Islet precursor cell (in vitro differentiated cells): ENCODE measurements at regions not wholly inside any gene's neighbourhood (a gene's known extent, or its start where the extent isn't known, plus 50 kb on each side); places are given as distances from the start of the nearest gene placed in this dataset.

Source experiments
- DNase-seq: peaks from one replicate; pipeline ENCODE4 v3.0.0-alpha.2; 2018

DNA sequence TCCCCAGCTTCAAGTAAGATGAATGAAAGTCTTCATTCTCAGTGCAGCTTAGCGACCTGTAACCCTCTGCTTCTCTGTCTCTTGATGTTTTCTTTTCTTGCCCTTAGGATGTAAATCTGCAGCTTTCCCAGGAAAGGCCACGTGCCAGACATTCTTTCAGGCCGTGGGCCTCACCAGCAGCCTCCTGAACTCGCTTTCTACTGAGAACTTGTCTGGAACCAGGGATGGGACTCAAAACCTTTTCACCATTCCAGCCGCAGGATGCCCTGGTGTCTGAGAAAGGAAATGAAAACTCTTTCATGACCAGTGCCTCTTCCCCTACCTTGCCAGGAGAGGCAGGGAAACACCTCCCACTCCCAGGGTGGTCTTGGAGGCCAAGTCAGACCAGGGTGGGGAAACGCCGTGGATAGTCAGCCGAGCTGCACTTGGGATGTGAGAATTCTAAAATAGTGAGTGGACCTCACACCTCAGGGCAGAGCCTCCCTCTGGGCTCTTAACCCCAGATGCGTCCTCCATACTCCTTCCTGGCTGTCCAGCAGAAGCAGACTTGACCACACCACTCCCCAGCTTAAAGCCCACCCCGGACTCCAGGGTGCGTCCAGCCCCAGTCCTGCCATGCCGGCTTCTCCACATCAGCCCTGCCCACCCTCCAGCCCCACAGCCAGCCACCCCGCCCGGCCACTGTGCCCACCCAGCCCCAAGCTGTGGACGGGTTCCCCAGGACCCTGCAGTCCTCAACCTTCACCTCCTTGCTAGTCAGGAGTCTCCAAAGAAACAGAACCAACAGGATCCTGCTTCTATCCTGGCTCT, 115.5 kb downstream of the TWIST2 start:
- DNase-seq = peak; percentile 86

DNA sequence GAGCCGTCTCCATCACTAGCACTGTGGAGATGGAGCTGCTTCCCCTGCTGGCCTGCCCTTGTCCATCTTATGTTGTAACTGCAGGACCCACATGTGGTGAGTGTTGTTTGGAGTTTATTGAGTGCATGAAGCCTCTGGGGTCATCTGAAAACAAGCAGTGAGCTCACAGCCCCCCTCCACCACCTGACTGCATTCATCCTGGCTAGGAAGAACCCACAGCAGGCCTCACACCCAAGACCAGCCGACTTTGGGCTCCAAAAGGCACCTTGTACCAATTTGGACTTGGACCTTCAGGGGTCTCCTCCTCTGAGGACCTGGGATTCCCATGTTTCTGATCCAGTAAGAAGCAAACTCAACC, 116.1 kb downstream of the TWIST2 start:
- no peak for DNase-seq

DNA sequence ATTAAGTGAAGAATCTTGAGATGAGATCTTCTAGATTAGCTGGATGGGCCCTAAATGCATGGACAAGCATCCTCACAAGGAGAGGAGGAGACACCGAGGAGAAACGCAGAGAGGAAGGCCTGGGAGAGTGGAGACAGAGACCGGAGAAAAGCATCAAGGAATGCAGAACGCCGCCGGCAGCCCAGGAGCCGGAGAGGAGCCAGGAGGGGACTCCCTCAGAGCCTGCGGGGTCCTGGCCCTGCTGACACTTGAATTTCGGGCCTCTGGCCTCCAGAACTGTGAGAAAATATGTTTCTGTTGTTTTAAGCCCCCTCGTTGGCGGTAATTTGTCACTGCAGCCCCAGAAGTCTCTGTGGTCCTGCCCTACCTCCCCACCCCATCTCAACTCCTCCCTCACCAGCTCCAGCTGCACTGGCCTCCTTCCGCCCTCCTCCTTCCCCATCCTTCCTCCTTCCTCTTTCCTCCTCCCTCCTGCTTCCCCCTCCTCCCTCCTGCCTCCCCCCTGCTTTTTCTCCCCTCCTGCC, 116.7 kb downstream of the TWIST2 start:
- DNase-seq = peak; percentile 29

DNA sequence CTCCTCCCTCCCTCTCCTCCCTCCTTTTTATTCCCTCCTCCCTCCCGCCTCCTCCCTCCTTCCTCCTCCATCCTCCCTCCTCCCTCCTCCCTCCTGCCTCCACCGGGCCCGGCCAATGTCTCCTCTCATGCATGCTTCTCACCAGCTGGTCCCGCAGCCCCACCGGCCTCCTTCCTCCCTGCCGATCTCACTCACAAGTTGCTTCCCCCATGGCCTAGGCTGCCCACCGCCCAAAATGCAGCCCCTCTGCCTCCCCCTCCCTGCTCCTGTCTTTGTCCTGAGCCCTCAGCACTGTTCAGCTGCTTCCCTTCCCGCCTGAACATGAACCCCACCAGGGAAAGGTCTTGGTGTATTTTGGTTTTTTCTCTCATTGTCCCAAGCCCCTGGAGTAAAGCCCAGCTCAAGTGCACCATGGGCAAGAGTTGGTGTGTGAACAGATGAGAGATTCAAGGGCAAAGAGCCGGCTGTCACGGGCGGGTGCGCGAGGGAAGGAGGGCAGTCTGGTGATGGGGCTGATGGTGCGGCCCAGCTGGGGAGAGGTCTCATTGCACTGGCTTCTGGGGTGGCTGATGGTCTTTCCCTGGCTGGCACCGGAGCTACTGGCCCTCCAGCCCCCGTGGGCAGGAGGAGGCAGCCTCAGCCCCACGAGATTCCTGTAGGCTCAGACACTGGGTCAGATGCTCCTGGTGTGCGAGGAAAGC, 117.6 kb downstream of the TWIST2 start:
- no peak for DNase-seq

DNA sequence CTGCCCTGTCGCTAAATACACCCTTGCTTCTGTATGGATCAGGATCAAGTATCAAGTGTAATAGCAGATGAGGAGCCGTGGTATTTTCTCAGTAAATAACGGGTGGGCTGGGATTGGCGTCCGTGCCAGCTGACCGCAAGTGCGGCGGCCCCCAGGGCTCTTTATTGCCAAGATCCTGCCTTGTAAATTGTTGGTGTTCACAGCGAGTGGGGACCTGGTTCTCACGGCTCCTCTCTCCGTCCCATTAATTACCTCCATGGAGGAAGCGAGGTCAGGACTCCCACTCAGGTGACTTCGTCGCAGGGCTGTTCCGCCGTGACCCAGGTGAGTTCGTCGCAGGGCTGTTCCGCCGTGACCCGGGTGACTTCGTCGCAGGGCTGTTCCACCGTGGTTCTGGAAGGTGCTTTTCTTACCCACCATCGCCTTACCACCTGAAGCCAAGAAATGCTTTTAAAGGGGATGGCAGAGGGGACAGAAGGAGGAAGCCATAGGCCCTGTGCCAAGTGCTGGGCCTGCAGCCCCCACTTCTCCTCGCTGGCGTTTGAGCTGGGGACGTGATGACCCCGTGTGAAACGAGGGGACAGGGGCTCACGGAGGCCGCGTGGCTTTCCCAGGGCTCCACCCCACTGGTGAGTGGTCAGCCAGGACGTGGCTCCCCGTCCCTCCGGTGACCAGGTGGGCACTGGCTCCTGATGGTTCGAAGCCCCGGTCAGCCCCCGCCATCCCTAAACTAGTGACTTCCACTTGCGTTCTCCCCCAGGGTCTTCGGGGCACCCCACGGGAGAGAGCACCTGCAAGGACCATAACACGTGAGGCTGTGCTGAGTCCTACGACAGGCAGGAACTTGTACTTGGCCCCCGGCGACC, 118.4 kb downstream of the TWIST2 start:
- DNase-seq = no peak

DNA sequence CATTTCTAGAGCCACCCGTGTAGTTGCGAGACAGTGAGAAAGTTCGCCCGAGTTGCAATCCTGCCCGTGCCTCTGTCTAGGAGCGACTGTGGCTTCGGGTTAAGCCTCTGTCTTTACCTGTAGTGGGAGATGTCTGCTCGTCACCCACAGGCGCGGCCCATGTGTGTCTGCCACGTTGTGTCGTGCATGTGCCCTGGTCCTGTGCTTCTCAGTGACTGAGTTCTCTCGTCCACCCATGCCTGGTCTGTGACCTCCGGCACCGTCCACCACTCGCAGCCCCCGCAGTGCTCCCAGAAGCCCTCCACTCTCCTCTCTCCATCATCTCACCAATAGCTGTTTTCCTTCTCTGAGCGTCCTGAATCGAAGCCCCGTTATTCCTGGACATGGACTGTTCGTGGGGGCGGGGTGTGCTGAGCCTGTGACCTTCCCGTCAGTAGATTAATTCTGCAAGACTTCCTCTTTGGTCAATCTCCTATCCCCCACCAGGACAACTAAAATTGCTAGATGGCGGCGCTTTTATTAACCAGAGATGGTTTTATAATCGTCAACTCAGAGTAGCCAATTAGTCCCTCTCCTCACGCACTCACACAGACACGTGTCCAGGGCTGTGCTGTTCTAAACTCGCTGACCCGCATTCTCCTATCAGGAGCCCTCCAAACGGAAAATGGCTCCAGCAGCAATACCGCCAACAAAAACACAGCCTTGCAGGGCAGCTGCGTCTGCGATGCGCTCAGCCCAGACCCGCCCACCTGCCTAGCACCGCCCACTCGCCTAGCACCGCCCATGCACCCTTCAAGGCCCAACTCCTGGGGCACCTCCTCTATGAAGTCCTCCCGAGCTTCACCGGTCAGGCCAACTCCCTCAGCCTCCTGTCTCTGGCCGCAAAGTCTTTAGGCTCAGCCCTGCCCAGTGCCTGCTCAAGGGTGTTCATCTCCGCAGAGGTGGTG, 119.4 kb downstream of the TWIST2 start:
- DNase-seq = peak; percentile 43

DNA sequence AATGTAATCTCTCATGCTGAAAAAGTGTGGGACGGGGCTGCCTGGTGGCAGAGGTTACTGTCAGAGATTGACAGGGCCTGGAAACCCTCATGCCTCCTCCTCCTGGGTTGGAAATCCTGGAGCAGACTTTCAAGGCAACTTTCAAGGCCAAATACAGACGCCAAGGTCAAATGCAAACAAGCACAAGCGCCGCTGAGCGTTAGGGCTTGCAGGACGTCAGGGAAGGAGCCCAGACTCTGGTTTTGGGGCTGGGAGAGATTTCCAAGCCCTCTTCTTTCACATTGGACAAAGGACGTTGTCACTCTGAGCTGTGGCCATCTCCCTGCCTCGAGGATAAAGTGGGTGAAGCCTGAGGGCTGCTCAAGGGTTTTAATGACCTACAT, 120.1 kb downstream of the TWIST2 start:
- DNase-seq = no peak

DNA sequence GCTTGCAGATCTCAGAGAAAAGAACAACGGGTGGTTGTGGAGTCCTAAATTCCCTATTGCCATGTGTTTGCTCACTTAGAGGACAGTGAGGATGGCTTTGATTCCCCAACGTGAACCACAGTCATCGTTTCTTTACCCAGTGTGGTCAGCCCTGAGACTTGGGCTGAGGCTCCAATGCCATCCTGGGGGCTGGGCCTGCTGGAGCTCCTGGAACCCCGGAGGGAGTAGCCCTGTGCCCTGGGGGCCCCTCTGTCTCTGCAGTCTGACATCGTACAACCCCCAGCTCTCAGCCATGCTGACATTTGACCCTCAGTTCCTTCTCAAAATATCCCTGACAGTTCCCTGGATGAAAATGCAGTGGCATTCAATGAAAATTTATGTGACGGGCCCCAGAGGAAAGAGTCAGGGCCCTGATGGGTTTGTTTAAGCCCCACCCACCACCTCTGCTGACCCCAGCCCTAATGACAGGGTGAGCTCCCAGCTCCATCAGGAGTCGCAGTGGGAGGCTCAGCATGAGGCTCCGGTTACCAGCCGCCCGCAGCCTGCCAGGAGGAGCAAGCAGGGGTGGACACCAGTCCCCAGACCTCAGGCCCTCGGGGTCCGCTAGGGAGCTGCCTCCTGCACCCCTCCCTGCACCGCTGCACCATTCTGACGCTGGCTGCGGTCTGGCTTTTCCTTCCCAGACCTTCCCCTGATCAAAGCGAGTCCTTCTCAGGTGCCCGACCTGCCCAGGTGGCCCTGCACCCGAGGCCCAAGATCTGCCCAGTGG, 120.9 kb downstream of the TWIST2 start:
- DNase-seq = peak; percentile 37

DNA sequence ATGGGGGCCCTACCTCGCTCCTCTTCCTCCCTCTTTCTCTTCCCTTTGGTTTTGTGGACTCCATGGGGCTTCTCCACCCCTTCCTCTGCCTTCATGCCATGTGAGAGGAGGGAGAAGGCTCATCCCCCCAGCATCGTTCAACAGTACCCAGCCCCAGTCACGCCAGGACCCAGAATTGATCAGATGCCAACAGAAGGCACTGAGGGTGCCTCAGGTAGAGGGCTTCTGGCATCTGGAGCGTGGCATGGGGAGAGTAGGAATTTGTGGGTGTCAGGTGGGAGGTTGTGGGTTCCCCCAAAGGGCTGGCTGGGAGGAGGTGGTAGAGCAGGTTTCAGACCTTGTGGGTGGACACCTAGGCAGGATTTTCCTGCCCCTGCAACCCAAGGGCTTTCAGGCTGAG, 122.0 kb downstream of the TWIST2 start:
- peak; percentile 25 for DNase-seq

DNA sequence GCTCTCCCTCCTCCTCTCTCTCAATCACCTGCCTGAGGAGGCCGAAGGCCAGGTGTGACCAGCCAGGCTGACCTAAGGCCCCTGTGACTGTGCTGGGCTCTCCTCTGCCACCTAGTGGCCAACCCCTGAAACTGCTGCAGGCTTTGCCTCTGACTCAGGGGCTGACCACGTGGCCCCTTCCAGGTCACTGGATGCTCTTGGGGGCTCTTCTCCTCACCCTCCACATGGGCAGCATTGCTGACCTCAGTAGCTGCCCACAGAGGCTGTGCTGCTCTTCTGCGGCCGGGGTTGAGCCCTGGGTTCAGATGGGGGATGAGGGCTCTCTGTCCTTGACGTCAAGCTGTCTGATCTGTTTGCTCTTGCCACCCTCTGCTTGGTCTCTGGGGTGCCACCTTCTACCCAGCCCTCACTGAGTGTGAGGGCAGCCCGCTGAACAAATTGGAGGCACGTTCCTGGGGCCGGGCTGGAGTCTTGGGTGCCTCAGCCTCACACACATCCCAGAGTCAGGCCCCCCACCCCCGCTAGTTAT, 122.7 kb downstream of the TWIST2 start:
- DNase-seq = peak; percentile 88

DNA sequence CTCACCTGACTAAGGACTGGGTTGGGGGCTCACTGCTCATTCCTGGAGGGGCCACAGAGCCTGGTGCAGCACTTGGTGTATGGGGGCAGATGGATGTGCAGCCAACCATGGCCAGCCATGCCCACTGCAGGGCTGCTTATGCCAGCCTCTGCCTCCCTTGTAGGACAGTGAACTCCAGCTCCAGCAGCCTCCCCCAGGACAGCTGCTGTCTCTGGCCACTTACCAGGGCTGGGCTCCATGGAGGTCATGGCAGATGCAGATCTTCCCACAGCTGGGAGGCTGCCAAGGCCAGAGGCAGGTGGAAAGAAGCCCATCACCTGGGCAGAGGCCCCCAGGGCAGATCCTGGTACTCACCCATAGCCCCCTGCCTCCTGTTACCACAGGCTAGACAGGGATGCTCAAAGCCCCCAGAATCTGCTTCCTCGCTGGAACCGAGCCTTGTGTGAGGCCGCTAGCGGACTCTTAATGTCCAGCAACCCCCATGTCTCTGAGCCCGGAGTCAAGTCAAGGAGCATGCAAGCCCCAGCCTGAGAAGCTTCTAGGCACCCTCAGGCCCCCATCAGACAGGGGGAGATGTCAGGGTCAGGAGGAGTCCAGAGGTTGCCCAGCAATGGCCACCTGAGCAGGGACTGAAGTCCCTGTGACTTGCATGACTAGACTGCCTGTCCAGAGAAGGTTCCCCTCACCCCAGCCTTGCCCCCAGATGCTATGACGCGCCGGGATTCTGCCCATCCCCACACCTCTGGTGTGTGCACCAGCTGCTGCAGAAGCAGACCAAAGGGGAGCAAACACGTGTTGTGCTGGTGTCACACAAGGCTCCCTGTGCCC, 123.6 kb downstream of the TWIST2 start:
- no peak for DNase-seq

DNA sequence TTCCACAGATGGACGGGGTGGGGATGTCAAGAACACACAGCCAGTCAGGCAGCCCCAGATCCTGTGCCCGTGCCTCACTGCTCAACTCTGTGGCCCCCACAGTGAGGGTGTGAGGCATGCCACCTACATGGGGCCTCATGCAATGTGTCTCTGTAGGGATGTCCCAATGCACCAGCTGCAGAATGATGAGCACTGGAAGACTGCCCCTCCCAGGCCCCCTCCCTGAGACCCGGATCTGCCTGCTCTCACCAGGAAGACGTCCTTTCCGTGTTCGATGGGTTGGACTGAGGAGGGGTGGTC, 124.2 kb downstream of the TWIST2 start:
- no peak for DNase-seq

DNA sequence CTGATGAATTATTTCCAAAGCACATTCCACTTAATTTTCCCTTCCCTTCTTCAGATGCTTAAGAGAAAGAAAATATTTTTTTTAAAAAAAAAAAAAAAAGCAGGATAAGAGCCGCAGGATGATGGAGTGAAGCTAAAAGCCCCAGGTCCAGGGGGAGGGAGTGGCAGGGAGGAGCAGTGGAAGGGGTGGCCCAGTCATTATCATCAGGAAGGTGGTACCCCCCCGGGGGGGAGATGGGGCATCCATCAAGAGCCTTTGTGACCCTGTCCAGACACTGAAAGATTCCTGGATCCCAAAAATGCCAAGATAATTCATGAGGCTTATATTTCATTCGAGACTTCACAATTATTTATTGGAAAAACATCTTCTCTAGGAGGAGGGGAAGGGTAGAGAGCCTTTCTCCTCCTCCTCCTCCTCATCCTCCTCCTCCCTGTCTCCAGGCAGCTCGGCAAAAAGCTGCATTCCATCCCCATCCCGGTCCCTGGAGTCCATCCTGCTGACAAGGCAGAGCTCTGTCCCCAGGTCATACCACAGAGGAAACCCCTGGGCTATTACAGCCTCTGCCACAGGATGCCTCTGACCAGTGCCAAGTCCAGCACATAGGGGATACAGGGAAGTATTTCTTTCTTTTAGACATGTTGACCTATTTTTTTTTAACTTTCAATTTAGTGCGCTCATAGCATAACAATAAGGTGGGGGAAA, 125.3 kb downstream of the TWIST2 start:
- peak; percentile 69 for DNase-seq

DNA sequence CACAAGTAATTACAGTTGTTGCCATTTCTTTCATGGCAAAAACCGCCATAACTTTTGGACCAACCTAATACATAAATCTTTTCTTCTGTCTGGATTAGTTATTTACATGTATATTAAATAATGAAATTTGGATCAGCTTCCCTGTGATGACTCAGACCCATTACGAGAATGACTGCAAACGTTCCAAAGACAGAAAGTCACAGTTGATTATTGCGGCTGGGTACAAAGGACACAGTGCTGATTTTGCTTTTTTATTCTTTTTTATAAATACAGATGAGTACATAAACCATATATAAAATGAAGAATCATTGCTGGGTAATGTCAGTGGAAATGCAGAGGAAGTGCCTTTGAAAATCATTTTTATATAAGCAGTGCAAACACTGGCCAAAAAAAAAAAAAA, 126.2 kb downstream of the TWIST2 start:
- no peak for DNase-seq

DNA sequence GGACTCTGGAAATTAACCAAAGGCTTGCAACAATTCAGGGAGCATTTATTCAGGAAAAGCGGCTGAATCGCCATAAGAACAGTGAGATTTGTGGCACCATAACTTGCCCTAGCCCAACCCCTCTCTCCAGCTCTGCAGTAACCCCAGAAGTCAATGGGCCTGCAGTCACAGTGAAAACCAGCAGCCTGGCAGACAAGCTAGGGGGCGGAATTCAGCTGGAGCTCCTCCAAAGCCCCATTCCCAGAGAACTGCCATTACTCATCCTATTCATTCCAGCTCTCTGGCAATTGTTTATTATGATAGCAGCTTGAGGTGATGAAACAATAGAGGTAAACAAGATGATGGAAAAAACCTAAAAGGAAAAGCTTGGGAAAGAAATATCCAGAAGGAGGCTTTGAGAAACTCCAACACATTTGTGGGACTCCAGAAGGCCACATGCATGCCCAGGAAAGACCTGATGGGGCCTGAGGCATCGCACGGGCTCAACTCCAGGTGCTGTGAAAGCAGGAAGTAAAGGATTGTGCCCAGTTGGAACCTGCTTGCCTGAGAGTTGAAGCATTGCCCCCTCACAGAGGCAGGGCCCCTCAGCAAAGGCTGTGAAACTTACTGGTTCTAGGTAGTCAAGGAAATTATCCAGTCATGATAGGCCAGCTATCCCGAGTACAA, 126.7 kb downstream of the TWIST2 start:
- peak; percentile 58 for DNase-seq

DNA sequence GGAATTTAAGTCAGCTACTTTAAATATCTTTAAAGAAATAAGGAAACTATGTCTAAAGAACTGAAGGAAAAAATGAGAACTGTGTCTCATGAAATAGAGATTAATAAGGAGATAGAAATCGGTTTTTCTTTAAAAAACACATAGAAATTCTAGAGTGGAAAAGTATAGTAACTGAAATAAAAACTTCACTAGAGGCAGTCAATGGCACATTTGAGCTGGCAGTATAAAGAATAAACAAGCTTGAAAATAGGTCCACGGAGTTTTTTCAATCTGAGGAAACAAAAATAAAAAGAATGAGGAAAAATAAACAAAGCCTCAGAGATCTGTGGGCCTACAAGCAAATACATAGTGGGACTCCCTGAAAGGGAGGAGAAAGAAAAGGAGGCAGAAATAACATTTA, 127.5 kb downstream of the TWIST2 start:
- DNase-seq = no peak

DNA sequence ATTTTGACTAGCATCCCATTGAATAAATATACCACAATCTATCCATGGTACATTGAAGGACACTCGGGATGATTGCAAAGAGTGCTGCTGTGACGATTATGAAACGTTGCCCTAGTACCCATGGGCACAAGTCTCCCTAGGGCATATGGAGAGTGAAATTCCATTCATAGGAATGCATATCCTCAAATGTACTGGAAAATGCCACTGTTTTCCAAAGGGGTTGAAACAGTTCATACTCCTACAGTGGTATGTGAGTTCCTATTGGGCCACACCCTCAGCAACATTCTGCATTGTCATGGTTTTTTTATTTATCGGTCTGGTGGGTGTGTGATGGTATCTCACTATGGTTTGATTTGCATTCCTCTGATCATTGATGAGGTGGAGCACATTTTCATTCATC, 130.6 kb downstream of the TWIST2 start:
- no peak for DNase-seq

DNA sequence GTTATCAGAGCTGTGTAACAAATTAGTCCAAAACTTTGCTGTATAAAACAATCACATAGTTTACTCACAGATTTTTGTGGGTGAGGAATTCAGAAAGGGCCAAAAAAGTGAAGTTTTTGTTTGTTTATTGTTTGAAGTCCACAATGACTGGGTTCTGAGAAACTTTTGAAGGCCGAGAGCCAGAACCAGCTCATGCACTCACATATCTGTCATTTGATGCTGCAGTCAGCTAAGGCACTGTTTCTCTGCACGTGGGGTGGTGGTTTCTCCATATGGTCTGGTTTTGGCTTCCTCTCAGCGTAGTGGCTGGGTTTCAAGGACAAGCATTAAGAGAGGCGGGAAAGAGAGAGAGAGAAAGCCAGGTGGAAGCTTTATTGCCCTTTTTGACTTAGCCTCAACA, 131.8 kb downstream of the TWIST2 start:
- peak; percentile 14 for DNase-seq

DNA sequence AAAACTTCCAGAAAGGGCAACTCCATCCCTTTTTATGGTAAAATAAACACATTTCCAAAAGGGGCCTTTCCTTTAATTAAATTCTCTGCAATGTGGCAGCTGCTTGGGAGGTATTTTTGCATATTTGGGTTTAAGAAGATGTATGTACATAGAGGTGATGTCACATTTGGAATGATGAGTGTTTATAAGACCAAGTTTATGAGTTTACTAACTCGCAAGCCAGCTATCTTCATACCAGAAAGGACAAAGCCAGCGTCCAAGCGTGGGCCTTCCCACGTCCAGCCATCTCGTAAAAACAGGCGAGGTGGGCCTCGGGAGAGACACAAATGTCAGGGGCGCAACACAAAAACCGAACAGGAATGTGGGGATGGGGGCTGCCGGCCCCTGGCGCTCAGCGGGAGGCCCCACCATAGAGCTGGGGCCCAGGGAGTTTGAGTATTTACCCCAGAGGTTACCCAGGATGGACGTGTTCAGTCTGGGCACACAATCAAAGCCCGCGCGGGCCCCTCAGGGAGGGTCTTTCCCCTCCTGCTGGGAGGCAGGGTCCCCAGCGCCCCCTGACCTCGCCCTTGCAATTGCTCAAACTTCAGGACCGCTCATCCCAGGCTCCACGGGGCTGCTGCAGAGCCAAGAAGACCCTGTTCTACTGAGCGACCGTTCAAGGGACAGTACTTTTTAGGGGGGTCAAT, 137.3 kb downstream of the TWIST2 start:
- DNase-seq = peak; percentile 41
